Common myeloid progenitor, CD34-positive (primary cell): ENCODE measurements at regions not wholly inside any gene's neighbourhood (a gene's known extent, or its start where the extent isn't known, plus 50 kb on each side); places are given as distances from the start of the nearest gene placed in this dataset.

Experiments
- CTCF ChIA-PET: fragments of 350-600 bp; sonication (Branson Sonifier 250); formaldehyde crosslinking; loops from one replicate; lab custom pipeline; 2021; ENCODE audit warnings: antibody characterized with exemption; lab: Charles Lee
- POLR2A ChIA-PET: fragments of 350-600 bp; sonication (Branson Sonifier 250); formaldehyde crosslinking; loops from one replicate; lab custom pipeline; 2021; ENCODE audit warnings: antibody characterized with exemption; lab: Charles Lee
- DNase-seq, 3 donors: peaks; one replicate each; pipeline versions ENCODE4 v3.0.0 to v3.0.0-alpha.2; 2013
- H3K27ac ChIP-seq, 2 experiments: 1 replicate in 1 of 2; 2 replicates in 1 of 2; pipeline ENCODE4 v1.7.0; 2013; ENCODE audit warnings: inconsistent platforms in 2 of 2, low read length in 2 of 2, mild to moderate bottlenecking in 2 of 2, low read depth in 1 of 2, moderate library complexity in 1 of 2; ENCODE audit not compliant: severe bottlenecking in 2 of 2, insufficient read depth in 1 of 2, poor library complexity in 1 of 2
- H3K27me3 ChIP-seq, 5 experiments: replicated peaks in 2 of 5; 1 replicate in 3 of 5; 2 replicates in 2 of 5; pipeline versions ENCODE4 v1.6.1 to v1.7.0; 2013; ENCODE audit warnings: low read length in 4 of 5, mild to moderate bottlenecking in 2 of 5, moderate library complexity in 2 of 5, inconsistent platforms in 1 of 5; ENCODE audit not compliant: insufficient read depth in 5 of 5, control insufficient read depth in 4 of 5
- H3K36me3 ChIP-seq, 4 experiments: 1 replicate in 2 of 4; 2 replicates in 2 of 4; pipeline versions ENCODE4 v1.6.1 to v1.7.0; 2013; ENCODE audit warnings: low read length in 3 of 4, control low read depth in 1 of 4, mild to moderate bottlenecking in 1 of 4; ENCODE audit not compliant: control insufficient read depth in 4 of 4, insufficient read depth in 4 of 4
- H3K4me1 ChIP-seq, 4 experiments: 1 replicate in 3 of 4; 2 replicates in 1 of 4; pipeline versions ENCODE4 v1.6.1 to v1.7.1; 2013; ENCODE audit warnings: low read length in 3 of 4, mild to moderate bottlenecking in 3 of 4, control low read depth in 1 of 4, inconsistent platforms in 1 of 4, moderate library complexity in 1 of 4; ENCODE audit not compliant: control insufficient read depth in 4 of 4, insufficient read depth in 4 of 4; ENCODE audit errors: control extremely low read depth in 1 of 4
- H3K4me3 ChIP-seq, 7 experiments: 1 replicate in 4 of 7; 2 replicates in 3 of 7; pipeline versions ENCODE4 v1.5.1 to v1.7.0; 2013; ENCODE audit warnings: mild to moderate bottlenecking in 7 of 7, low read length in 6 of 7, moderate library complexity in 6 of 7, inconsistent platforms in 2 of 7, low read depth in 2 of 7, control low read depth in 1 of 7; ENCODE audit not compliant: insufficient read depth in 4 of 7, control insufficient read depth in 1 of 7; ENCODE audit errors: extremely low read depth in 1 of 7
- H3K9me3 ChIP-seq, 5 experiments: 1 replicate in 4 of 5; 2 replicates in 1 of 5; pipeline versions ENCODE4 v1.6.1 to v1.7.1; 2013; ENCODE audit warnings: low read length in 4 of 5, mild to moderate bottlenecking in 2 of 5, inconsistent platforms in 1 of 5, low read depth in 1 of 5, moderate library complexity in 1 of 5; ENCODE audit not compliant: control insufficient read depth in 4 of 5, insufficient read depth in 2 of 5; ENCODE audit errors: control extremely low read depth in 1 of 5
- WGBS: methylation state at CpG from one replicate; pipeline ENCODE4 v1.1.5; 2013; ENCODE audit not compliant: insufficient coverage; 5-methylcytosine and 5-hydroxymethylcytosine counted together

DNA sequence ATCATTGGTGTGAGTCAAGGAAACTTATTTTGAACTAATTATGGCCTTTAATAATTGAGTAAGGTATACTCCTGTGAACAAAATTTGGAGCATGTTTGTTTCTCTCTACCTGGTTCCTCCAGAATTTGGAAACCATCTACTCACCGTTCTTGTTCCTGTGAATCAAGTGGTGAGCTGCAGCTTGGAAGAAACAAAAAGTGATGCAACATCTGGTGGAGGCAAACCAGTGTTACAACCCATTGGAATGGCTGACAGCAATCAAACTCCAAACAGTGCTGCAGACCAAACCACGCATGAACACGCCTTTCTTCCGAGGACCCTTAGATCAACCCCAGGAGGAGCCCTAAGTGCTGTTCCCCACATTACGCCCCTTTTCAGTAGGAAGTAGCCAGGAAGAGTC lies 104.7 kb upstream of the VASH1 start:
- no peak overlapping the region for H3K4me3 ChIP-seq
- DNase-seq, result no peak
- H3K9me3 ChIP-seq, result peaks cover 0 to 24% (median 5%) of the 10 kb centered on the region in 5 experiments
- ChIA-PET CTCF (interaction anchor here (1.3 kb wide), 1 partner anchor 10 kb away, joined by 4 read pairs; no protein-coding TSS in a partner anchor), POLR2A (no interaction called here)
- WGBS, result 96% methylated on average over 3 of the region's 5 CpGs
- H3K36me3 ChIP-seq, result no peaks in the 10 kb centered on the region
- H3K27ac ChIP-seq, result no peak overlapping the region
- H3K27me3 ChIP-seq, result peaks cover 0 to 4% (median 0%) of the 10 kb centered on the region in 5 experiments
- no peaks in the 10 kb centered on the region for H3K4me1 ChIP-seq

DNA sequence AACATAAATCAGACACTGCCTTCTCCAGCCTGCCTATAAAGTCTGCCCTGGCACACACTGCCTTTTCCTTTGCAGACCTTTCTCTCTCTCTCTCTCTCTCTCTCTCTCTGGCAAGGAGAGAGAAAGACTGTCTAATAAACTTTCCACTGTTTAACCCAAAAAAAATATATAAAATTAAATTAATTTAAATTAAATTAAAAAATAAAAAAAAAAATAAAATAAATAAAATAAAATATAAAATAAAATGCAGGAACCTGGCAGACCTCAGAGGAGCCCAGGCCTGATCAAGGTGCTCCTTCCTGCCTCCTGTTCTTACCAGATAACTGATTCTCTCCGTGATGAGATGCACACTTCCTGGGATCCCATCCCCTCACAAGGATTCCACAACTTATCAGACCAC lies 103.9 kb upstream of the VASH1 start:
- POLR2A ChIA-PET, result no interaction called here
- CTCF ChIA-PET, result interaction anchor here (1.3 kb wide), 1 partner anchor 11 kb away, joined by 4 read pairs; no protein-coding TSS in a partner anchor
- Histone ChIP-seq H3K36me3 (no peaks in the 10 kb centered on the region), H3K4me3 (no peak overlapping the region), H3K9me3 (peaks cover 0 to 24% (median 5%) of the 10 kb centered on the region in 5 experiments), H3K27ac (no peak overlapping the region), H3K4me1 (no peaks in the 10 kb centered on the region), H3K27me3 (peaks cover 0 to 4% (median 0%) of the 10 kb centered on the region in 5 experiments)
- WGBS, result 100% methylated on average over 1 of the region's 1 CpG
- no peak for DNase-seq

- POLR2A ChIA-PET, result no interaction called here
- Histone ChIP-seq H3K4me1 (no peaks in the 10 kb centered on the region), H3K27me3 (peaks cover 0 to 4% (median 0%) of the 10 kb centered on the region in 5 experiments)
These were observed 103.4 kb upstream of the VASH1 start for GRCh38 chr14:76657846-76658245.

GRCh38 chr14:76662580-76662979 lies 98.7 kb upstream of the VASH1 start:
- ChIA-PET POLR2A (interaction anchor here (0.7 kb wide), 1 partner anchor 77 kb away, joined by 3 read pairs; no protein-coding TSS in a partner anchor), CTCF (interaction anchor here (0.9 to 2.2 kb wide), 5 partner anchors 8 to 206 kb away, joined by 3 to 6 read pairs (median 3); no protein-coding TSS in a partner anchor)
- Histone ChIP-seq H3K4me3 (no peak overlapping the region), H3K4me1 (no peaks in the 10 kb centered on the region), H3K27me3 (peaks cover 0 to 2% (median 0%) of the 10 kb centered on the region in 5 experiments), H3K36me3 (no peaks in the 10 kb centered on the region), H3K9me3 (peaks cover 0 to 21% (median 5%) of the 10 kb centered on the region in 5 experiments), H3K27ac (no peak overlapping the region)
- 92% methylated on average over 2 of the region's 4 CpGs for WGBS
- DNase-seq, result no peak

More at GRCh38 chr14:76657846-76658245, 103.4 kb upstream of the VASH1 start:
- Histone ChIP-seq H3K36me3 (no peaks in the 10 kb centered on the region), H3K4me3 (no peak overlapping the region), H3K27ac (no peak overlapping the region), H3K9me3 (peaks cover 0 to 24% (median 5%) of the 10 kb centered on the region in 5 experiments)
- no peak for DNase-seq
- CTCF ChIA-PET, result interaction anchor here (1.2 kb wide), 1 partner anchor 10 kb away, joined by 5 read pairs; no protein-coding TSS in a partner anchor

GRCh38 chr14:76664790-76665189 lies 96.5 kb upstream of the VASH1 start:
- Histone ChIP-seq H3K27me3 (peaks cover 0 to 2% (median 0%) of the 10 kb centered on the region in 5 experiments), H3K9me3 (peaks cover 1 to 18% (median 6%) of the 10 kb centered on the region in 5 experiments), H3K36me3 (no peaks in the 10 kb centered on the region), H3K4me3 (no peak overlapping the region), H3K27ac (no peak overlapping the region), H3K4me1 (no peaks in the 10 kb centered on the region)
- POLR2A ChIA-PET, result no interaction called here
- DNase-seq, result no peak
- 83% methylated on average over 1 of the region's 4 CpGs for WGBS
- CTCF ChIA-PET, result no interaction called here

- no peaks in the 10 kb centered on the region for H3K4me1 ChIP-seq
- H3K36me3 ChIP-seq, result no peaks in the 10 kb centered on the region
- no peak overlapping the region for H3K4me3 ChIP-seq
- peaks cover 0 to 2% (median 0%) of the 10 kb centered on the region in 5 experiments for H3K27me3 ChIP-seq
- WGBS, result 89% methylated on average over 3 of the region's 5 CpGs
- H3K9me3 ChIP-seq, result peaks cover 1 to 14% (median 4%) of the 10 kb centered on the region in 5 experiments
- POLR2A ChIA-PET, result no interaction called here
- no peak overlapping the region for H3K27ac ChIP-seq
- DNase-seq, result no peak
- CTCF ChIA-PET, result no interaction called here
These were observed 94.5 kb upstream of the VASH1 start for GRCh38 chr14:76666746-76667145.

DNA sequence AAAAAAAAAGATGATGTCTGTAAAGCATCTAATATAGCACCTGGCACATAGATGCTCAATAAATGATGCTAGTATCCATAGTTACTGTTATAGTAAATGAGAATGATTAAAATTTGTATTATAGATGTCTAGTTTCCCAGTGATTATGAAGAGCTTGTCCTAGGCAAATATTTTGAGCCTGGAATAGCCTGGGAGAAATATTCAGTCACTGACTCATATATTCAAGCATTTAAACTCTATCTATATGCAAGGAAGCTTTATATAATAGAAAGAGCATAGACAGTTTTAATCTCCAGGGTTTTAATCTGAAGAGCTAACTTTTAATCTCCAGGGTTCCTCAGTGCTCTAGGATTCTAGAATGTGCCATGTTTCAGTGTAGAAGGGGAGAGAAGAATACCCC lies 91.5 kb upstream of the VASH1 start:
- Histone ChIP-seq H3K27me3 (peaks cover 0 to 5% (median 2%) of the 10 kb centered on the region in 5 experiments), H3K36me3 (no peaks in the 10 kb centered on the region), H3K4me1 (no peaks in the 10 kb centered on the region), H3K27ac (no peak overlapping the region), H3K9me3 (peaks cover 1 to 14% (median 4%) of the 10 kb centered on the region in 5 experiments), H3K4me3 (no peak overlapping the region)
- DNase-seq, result no peak
- ChIA-PET POLR2A (no interaction called here), CTCF (no interaction called here)
